Endothelial cell of umbilical vein (primary cell): ENCODE measurements at regions not wholly inside any gene's neighbourhood (a gene's known extent, or its start where the extent isn't known, plus 50 kb on each side); places are given as distances from the start of the nearest gene placed in this dataset.

ENCODE experiments used
- BruUV-seq: library from RNA; stranded (reverse); fragments of 400-500 nt; replicated peaks from 2 replicates; lab custom pipeline; 2021; lab: Mats Ljungman, UMichigan
- CTCF ChIA-PET: fragments of 300-600, 350-600 bp; sonication (Branson Sonifier 250); formaldehyde crosslinking; loops from one replicate; lab custom pipeline; 2021; ENCODE audit warnings: antibody characterized with exemption, inconsistent platforms; lab: Charles Lee
- POLR2A ChIA-PET: fragments of 300-600, 350-600 bp; sonication (Branson Sonifier 250); formaldehyde crosslinking; loops from one replicate; lab custom pipeline; 2021; ENCODE audit warnings: antibody characterized with exemption, inconsistent platforms; lab: Charles Lee
- DNase-seq: peaks from one replicate; pipeline ENCODE4 v3.0.0-alpha.2; 2011; ENCODE audit warnings: low read depth, low spot score
- FAIRE-seq: peaks from 2 replicates; lab custom pipeline; 2011; peaks lifted over from hg19 to GRCh38; lab: Jason Lieb, UNC
- H2AFZ ChIP-seq: 2 replicates; pipeline ENCODE4 v1.6.0; 2012; ENCODE audit warnings: low read depth, low read length, control low read depth, inconsistent platforms
- H3K27ac ChIP-seq: 2 replicates; pipeline ENCODE4 v1.5.1; 2011; ENCODE audit warnings: low read depth, mild to moderate bottlenecking, control low read depth, low read length, moderate library complexity; ENCODE audit not compliant: insufficient read depth
- H3K27me3 ChIP-seq, 2 experiments: 2 replicates each; pipeline versions ENCODE4 v1.6.0 to v1.6.1; 2011; ENCODE audit warnings: low read length in 2 of 2, mixed read lengths in 1 of 2; ENCODE audit not compliant: control insufficient read depth in 2 of 2, insufficient read depth in 2 of 2
- H3K36me3 ChIP-seq, 2 experiments: 2 replicates in 1 of 2; 3 replicates in 1 of 2; pipeline ENCODE4 v1.5.1; 2011; ENCODE audit warnings: low read length in 2 of 2, mild to moderate bottlenecking in 1 of 2, moderate library complexity in 1 of 2; ENCODE audit not compliant: control insufficient read depth in 2 of 2, insufficient read depth in 2 of 2; ENCODE audit errors: extremely low read depth in 1 of 2
- H3K4me1 ChIP-seq: 3 replicates; pipeline ENCODE4 v1.5.1; 2011; ENCODE audit warnings: mild to moderate bottlenecking, low read length; ENCODE audit not compliant: control insufficient read depth, insufficient read depth; ENCODE audit errors: extremely low read depth
- H3K4me2 ChIP-seq: 2 replicates; pipeline ENCODE4 v1.6.1; 2011; ENCODE audit warnings: low read length, control low read depth, mixed read lengths; ENCODE audit not compliant: insufficient read depth
- H3K4me3 ChIP-seq, 3 experiments: fragments of 200-600 bp in 1 of 3; sonication (generic), shearing (Covaris generic) in 1 of 3; replicated peaks in 1 of 3; 2 replicates each; pipeline ENCODE4 v1.5.1; 2011 to 2016; ENCODE audit warnings: control low read depth in 3 of 3, low read length in 3 of 3, mild to moderate bottlenecking in 2 of 3, inconsistent platforms in 1 of 3, low read depth in 1 of 3, moderate library complexity in 1 of 3; ENCODE audit not compliant: insufficient read depth in 1 of 3
- H3K79me2 ChIP-seq: 2 replicates; pipeline ENCODE4 v1.6.0; 2012; ENCODE audit warnings: low read length, inconsistent platforms; ENCODE audit not compliant: control insufficient read depth, insufficient read depth
- H3K9ac ChIP-seq: replicated peaks from 2 replicates; pipeline ENCODE3; 2011; ENCODE audit warnings: low read length, control low read depth; ENCODE audit not compliant: insufficient read depth; ENCODE audit errors: extremely low read depth
- H3K9me1 ChIP-seq: replicated peaks from 3 replicates; pipeline ENCODE4 v1.6.0; 2011; ENCODE audit warnings: mild to moderate bottlenecking, low read length; ENCODE audit not compliant: control insufficient read depth, insufficient read depth; ENCODE audit errors: extremely low read depth
- H3K9me3 ChIP-seq: replicated peaks from 2 replicates; pipeline ENCODE4 v1.5.1; 2012; ENCODE audit warnings: low read length, inconsistent platforms; ENCODE audit not compliant: control insufficient read depth, insufficient read depth
- H4K20me1 ChIP-seq: replicated peaks from 2 replicates; pipeline ENCODE3; 2011; ENCODE audit warnings: mild to moderate bottlenecking, low read length; ENCODE audit not compliant: control insufficient read depth, insufficient read depth; ENCODE audit errors: extremely low read depth
- CTCF ChIP-seq, 2 donors: IDR thresholded peaks; 1 replicate in 1 of 2; 2 replicates in 1 of 2; pipeline ENCODE4 v1.5.1; 2011; ENCODE audit warnings: low read length in 2 of 2, mild to moderate bottlenecking in 2 of 2, moderate library complexity in 2 of 2, control low read depth in 1 of 2, inconsistent platforms in 1 of 2, low read depth in 1 of 2; ENCODE audit not compliant: insufficient read depth in 1 of 2; ENCODE audit errors: extremely low read depth in 1 of 2
- EZH2 ChIP-seq: IDR thresholded peaks from 2 replicates; pipeline ENCODE4 v1.6.1; 2012; ENCODE audit warnings: borderline replicate concordance, low read depth, mild to moderate bottlenecking, moderate library complexity, low read length, inconsistent platforms; ENCODE audit not compliant: severe bottlenecking
- FOS ChIP-seq: IDR thresholded peaks from 2 replicates; pipeline ENCODE4 v1.6.1; 2011; ENCODE audit warnings: mild to moderate bottlenecking, low read length, moderate library complexity, borderline replicate concordance; ENCODE audit not compliant: insufficient read depth
- GATA2 ChIP-seq: IDR thresholded peaks from 2 replicates; pipeline ENCODE4 v1.7.0; 2011; ENCODE audit warnings: low read depth, mild to moderate bottlenecking, moderate library complexity, mixed read lengths, low read length; ENCODE audit not compliant: insufficient read length, insufficient read depth
- JUN ChIP-seq: IDR thresholded peaks from 2 replicates; pipeline ENCODE4 v1.6.1; 2011; ENCODE audit warnings: borderline replicate concordance, low read depth; ENCODE audit not compliant: insufficient read length, insufficient read depth
- MYC ChIP-seq: IDR thresholded peaks from one replicate; pipeline ENCODE4 v1.6.1; 2011; ENCODE audit warnings: mild to moderate bottlenecking, low read depth, low read length
- POLR2A ChIP-seq: IDR thresholded peaks from 2 replicates; pipeline ENCODE4 v1.6.1; 2012; ENCODE audit warnings: low read depth, mild to moderate bottlenecking, control low read depth, low read length
- POLR2AphosphoS5 ChIP-seq: IDR thresholded peaks from 2 replicates; pipeline ENCODE4 v1.6.1; 2012; ENCODE audit warnings: low read depth, mild to moderate bottlenecking, control low read depth, low read length, moderate library complexity; ENCODE audit not compliant: insufficient read depth
- dilution Hi-C: fragments of 300-500 bp; cut with MboI; formaldehyde crosslinking; loops from one replicate; pipeline ENCODE4 v1.15.0; 2019; ENCODE audit warnings: low sequenced_read_pairs; ENCODE audit not compliant: extremely low pct_ligation_motif_present
- intact Hi-C: fragments of 100-400 bp; cut with micrococcal nuclease; formaldehyde crosslinking; loops from one replicate; pipeline ENCODE4 v1.10.0; 2022
- TF ChIP-seq, protein P1 (sequence below): IDR thresholded peaks from 2 replicates; pipeline ENCODE4 v1.6.1; 2011; ENCODE audit not compliant: insufficient read depth, insufficient read length

DNA sequence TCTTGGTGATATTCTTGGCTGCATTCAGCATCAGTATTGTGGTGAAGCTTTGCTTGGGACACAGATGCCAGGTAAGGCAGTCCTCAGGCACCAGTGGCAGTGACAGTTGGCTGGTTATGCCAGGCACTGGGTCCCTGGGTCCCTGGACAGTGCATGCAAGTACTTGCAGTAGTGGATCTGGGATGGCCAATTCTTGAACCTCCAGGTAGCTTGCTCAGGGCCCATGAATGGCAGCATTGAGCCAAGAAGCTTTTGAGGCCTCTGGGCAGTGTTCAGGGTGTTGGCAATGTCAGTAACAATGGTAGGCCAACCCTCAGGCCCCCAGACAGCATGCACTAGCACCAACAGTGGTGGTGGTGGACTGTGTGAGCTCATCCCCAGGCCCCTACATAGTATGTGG is 106.8 kb upstream of the ANXA10 start:
- no peaks in the 10 kb centered on the region for H3K27me3 ChIP-seq
- H3K9me1 ChIP-seq, result no peaks in the 10 kb centered on the region
- no peak overlapping the region for H2AFZ ChIP-seq
- no peak for TF ChIP-seq EZH2
- no peak for TF ChIP-seq POLR2AphosphoS5
- TF ChIP-seq FOS, result no peak
- TF ChIP-seq MYC, result no peak
- no peak for TF ChIP-seq GATA2
- TF ChIP-seq CTCF (IDR thresholded peaks at IDR 0.05; ENCODE audit: extremely low read depth in 1 of 2, insufficient read depth in 1 of 2, low read depth in 1 of 2, low read length in 2 of 2), result no peak
- no peak for TF ChIP-seq JUN
- TF ChIP-seq, protein P1, sequence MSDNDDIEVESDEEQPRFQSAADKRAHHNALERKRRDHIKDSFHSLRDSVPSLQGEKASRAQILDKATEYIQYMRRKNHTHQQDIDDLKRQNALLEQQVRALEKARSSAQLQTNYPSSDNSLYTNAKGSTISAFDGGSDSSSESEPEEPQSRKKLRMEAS, result no peak
- no peak for TF ChIP-seq POLR2A
- POLR2A ChIA-PET, result no interaction called here
- H3K4me1 ChIP-seq, result no peaks in the 10 kb centered on the region
- H3K27ac ChIP-seq, result no peak overlapping the region
- no TSS peak for BruUV-seq
- dilution Hi-C loops (no loop called here), intact Hi-C loops (no loop called here)
- no peaks in the 10 kb centered on the region for H3K9me3 ChIP-seq
- no peak overlapping the region for H3K9ac ChIP-seq
- FAIRE-seq (no peak), DNase-seq (no peak)
- no peaks in the 10 kb centered on the region for H3K36me3 ChIP-seq
- no peaks in the 10 kb centered on the region for H3K79me2 ChIP-seq
- H3K4me3 ChIP-seq, result no peak overlapping the region
- no peaks in the 10 kb centered on the region for H4K20me1 ChIP-seq
- no peak overlapping the region for H3K4me2 ChIP-seq
- CTCF ChIA-PET, result no interaction called here
